ENCODE measurements at regions not wholly inside any gene's neighbourhood (a gene's known extent, or its start where the extent isn't known, plus 50 kb on each side); places are given as distances from the start of the nearest gene placed in this dataset.

GRCh38 chr12:94706250-94706661 is 55.9 kb upstream of the TMCC3 start:
- peak; percentile 24 for DNase-seq

DNA sequence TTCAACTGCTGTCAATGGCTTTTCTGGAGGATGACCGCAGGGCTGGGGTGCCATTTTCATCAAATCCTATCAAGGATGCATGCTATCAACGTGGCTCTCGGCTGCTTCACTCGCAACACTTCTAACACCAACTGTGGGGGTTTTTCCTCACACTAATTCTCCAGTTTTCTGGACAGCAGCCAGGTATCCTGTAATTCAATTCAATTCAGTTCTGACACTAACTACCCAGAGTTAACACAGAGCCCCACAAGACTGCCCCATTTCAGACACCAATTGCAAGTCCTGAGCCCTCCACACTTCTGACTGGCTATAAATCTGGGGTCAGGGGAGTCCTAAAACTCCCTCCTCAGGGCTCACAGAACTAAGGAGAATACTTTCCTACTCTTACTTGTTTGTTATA is 55.3 kb upstream of the TMCC3 start:
- no peak for DNase-seq

DNA sequence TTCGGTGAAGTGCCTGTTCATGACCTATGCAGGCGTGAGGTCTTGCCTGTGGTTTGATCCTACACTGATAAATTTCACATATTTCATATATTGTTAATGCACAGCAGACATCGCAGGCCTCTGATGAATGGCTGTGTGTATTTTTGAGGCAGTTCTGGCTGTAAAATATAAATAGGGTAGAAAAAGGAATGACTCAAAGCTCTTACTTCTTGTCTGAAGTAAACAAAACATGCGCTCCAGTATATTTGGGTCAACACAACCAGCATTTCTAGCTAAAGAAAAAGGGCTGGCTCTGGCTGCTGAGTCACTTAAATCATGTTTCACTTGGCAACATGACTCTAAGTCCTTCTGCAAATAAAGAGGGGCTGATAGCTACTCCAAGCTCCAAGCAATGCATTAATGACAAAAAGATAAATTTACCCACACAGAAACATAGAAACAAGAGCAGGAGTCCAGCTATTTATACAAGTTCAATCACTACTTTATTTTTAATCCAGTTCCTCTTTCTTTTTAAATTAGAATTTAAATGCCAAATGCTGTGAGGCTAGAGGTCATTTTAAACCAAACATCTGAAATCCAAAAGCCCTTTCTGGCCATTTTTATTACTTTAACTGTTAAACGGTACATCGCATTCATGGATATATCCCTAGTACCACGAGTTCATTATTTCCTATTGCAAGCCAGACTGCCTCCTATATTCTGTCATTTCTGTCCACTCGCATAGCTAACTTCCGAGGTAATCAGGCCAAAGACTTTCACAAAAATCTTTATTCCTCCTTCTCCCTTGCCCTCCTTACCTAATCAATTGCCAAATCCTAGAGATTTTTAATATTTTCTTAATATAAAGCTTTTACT is 54.3 kb upstream of the TMCC3 start:
- no peak for DNase-seq

DNA sequence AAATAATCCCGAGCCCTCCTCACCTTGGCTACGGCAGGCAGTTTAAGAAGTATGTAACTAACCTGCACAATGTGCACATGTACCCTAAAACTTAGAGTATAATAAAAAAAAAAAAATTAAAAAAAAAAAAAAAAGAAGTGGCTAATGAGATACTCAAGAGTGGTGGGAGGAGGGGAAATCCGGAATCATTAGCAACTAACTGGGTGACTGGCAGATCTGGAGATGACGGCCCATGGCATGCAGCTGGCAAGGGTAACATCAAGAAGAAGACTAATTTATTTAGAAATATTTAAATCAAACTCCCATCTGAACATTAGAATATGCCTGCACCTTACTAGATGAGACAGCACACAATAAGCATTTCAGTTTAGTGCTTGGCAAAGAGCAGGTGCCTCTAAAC is 52.3 kb upstream of the TMCC3 start:
- no peak for DNase-seq

DNA sequence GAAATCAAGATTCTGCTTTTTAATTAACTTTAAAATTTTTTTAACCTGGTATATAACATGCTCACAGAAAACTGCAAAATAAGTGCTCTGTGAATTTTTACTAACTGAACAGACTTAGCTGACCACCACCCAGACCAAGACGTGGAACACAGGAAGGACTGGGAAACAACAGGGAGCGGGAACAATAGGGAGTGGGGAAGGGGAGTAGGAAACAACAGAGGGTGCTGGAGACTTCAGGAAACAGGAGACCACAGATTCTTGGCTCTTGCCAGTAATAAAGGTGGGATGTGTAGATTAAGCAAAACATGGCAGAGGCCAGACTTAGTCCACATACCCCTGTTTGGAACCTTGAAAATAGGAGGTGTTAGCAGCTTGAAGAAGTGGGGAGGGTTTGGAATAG is 51.4 kb upstream of the TMCC3 start:
- no peak for DNase-seq

- DNase-seq: no peak
Observed at GRCh38 chr12:94700662-94701061, 50.3 kb upstream of the TMCC3 start.
